Kidney epithelial cell (primary cell): ENCODE measurements at regions not wholly inside any gene's neighbourhood (a gene's known extent, or its start where the extent isn't known, plus 50 kb on each side); places are given as distances from the start of the nearest gene placed in this dataset.

Experiments
- DNase-seq: peaks from one replicate; pipeline ENCODE4 v3.0.0-alpha.2; 2010; ENCODE audit warnings: low read depth
- H3K27me3 ChIP-seq: 2 replicates; pipeline ENCODE4 v1.6.0; 2011; ENCODE audit warnings: low read length; ENCODE audit not compliant: control insufficient read depth, insufficient read depth
- H3K36me3 ChIP-seq: 2 replicates; pipeline ENCODE4 v1.5.1; 2011; ENCODE audit warnings: low read length; ENCODE audit not compliant: control insufficient read depth, insufficient read depth
- H3K4me3 ChIP-seq: 2 replicates; pipeline ENCODE4 v1.5.1; 2011; ENCODE audit warnings: low read depth, mild to moderate bottlenecking, control low read depth, low read length
- TF ChIP-seq, protein P1 (sequence below): IDR thresholded peaks from 2 replicates; pipeline ENCODE4 v1.5.1; 2011; ENCODE audit warnings: mild to moderate bottlenecking, moderate library complexity, low read length, control low read depth, inconsistent platforms; ENCODE audit not compliant: insufficient read depth, poor library complexity, severe bottlenecking

DNA sequence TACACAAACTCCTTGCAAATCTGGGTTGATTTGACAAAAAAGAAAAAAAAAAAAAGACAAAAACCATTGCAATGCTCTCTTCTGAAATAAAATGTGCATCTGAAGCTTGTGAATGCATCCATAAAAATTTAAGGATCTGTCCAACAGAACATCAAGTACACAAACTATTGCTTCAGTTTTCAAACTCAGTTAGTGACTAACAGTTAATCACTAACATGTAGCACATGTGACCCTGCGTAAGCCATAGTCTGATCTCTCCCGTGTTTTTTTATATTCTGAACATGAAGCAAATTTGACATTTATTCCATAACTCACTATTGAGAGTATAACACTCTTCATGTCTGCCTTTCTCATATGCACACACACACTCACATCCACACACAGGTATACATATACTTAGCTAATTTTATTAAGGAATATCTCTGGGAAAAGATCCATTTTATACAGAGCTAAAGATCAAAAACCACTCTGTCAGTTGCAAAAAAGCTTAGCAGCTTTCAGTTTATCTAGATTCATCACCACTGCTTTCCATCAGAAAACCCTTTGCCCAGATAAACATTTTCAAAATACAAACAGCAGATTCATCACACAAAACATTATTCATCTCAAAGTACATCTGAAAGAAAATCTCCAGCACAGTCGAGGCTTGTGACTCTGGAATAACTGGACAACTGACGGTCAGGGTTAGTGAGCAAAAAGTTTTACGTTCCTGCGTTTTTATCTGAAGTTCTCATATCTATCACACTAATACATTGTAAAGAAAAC lies 1000.4 kb upstream of the ACVR2A start:
- TF ChIP-seq, protein P1, sequence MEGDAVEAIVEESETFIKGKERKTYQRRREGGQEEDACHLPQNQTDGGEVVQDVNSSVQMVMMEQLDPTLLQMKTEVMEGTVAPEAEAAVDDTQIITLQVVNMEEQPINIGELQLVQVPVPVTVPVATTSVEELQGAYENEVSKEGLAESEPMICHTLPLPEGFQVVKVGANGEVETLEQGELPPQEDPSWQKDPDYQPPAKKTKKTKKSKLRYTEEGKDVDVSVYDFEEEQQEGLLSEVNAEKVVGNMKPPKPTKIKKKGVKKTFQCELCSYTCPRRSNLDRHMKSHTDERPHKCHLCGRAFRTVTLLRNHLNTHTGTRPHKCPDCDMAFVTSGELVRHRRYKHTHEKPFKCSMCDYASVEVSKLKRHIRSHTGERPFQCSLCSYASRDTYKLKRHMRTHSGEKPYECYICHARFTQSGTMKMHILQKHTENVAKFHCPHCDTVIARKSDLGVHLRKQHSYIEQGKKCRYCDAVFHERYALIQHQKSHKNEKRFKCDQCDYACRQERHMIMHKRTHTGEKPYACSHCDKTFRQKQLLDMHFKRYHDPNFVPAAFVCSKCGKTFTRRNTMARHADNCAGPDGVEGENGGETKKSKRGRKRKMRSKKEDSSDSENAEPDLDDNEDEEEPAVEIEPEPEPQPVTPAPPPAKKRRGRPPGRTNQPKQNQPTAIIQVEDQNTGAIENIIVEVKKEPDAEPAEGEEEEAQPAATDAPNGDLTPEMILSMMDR: no peak
- Histone ChIP-seq H3K27me3 (no peaks in the 10 kb centered on the region), H3K4me3 (no peak overlapping the region), H3K36me3 (no peaks in the 10 kb centered on the region)
- no peak for DNase-seq

GRCh38 chr2:146837857-146838256 lies 1007.0 kb upstream of the ACVR2A start:
- H3K36me3 ChIP-seq: no peaks in the 10 kb centered on the region
- DNase-seq: peak; percentile 60
- no peaks in the 10 kb centered on the region for H3K27me3 ChIP-seq
- TF ChIP-seq, protein P1: no peak
- H3K4me3 ChIP-seq: no peak overlapping the region

DNA sequence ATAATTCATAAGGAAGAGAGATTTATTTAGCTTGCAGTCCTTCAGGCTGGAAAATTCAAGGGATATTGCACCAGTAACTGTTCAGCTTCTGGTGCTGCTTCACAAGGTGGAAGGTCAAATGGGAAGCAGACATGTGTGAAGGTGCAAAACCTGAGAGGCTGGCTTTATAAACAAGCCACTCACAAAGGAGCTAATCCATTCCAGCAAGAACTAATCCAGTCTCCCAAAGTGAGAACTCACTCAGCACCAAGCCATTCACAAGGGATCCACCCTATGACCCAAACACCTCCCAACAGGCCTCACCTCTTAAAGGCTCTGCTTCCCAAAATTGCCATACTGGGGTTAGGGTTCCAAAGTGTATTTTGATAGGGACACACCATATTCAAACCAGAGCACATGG lies 1018.4 kb upstream of the ACVR2A start:
- no peaks in the 10 kb centered on the region for H3K36me3 ChIP-seq
- TF ChIP-seq, protein P1: no peak
- H3K27me3 ChIP-seq: no peaks in the 10 kb centered on the region
- no peak overlapping the region for H3K4me3 ChIP-seq
- no peak for DNase-seq

- TF ChIP-seq, protein P1: no peak
- Histone ChIP-seq H3K36me3 (no peaks in the 10 kb centered on the region), H3K4me3 (no peak overlapping the region), H3K27me3 (no peaks in the 10 kb centered on the region)
- no peak for DNase-seq
These were observed 1023.0 kb upstream of the ACVR2A start for GRCh38 chr2:146821836-146822316.

GRCh38 chr2:146820672-146821071 lies 1024.2 kb upstream of the ACVR2A start:
- Histone ChIP-seq H3K4me3 (no peak overlapping the region), H3K36me3 (no peaks in the 10 kb centered on the region), H3K27me3 (no peaks in the 10 kb centered on the region)
- DNase-seq: no peak
- TF ChIP-seq, protein P1: no peak

DNA sequence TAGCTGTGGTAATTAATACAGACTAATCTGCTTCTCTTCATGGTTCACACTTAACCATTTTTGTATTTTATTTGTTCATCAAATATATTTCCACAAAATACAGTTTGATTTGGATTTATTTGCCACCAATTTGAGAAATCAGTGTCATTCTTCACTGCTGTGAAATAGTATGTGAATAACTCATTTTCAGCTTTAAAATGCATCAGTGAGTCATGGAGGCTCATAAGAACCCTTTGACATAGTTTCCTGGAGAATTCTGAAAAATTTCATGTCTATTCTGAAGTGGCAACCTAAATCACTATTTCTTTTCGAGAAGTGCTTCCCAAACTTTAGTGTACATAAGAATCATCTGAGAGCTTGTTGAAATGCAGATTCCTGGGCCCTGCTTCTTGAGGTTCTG lies 1026.7 kb upstream of the ACVR2A start:
- Histone ChIP-seq H3K27me3 (no peaks in the 10 kb centered on the region), H3K36me3 (no peaks in the 10 kb centered on the region), H3K4me3 (no peak overlapping the region)
- TF ChIP-seq, protein P1: no peak
- DNase-seq: no peak
